ENCODE measurements at regions not wholly inside any gene's neighbourhood (a gene's known extent, or its start where the extent isn't known, plus 50 kb on each side); places are given as distances from the start of the nearest gene placed in this dataset.

DNA sequence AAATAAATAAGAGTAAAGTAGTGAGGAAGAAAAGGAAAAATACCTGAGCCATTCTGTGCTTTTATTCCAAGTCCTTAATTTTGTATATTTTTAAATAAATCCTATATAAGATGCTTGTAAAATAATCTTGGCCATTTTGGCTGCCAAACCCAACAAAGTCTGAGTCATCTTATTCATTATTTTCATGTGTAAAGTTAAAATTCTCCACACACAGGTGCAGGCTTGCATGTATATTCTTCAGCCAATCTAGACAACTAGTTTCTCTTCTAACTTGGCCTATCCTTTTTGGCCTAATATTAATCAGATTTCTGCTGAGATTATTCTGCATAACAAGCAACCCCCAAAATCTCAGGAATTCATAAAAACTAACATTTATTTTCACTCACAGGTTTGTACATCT is 189.8 kb upstream of the ATP11B start:
- Histone ChIP-seq H2AK9ac (replicated peaks; ENCODE audit: low read depth, low read length, poor library complexity) (no peak overlapping the region), H3K4ac (ENCODE audit: low read depth, low read length) (no peak overlapping the region), H3K18ac (ENCODE audit: low read depth, low read length) (no peak overlapping the region), H3K79me1 (ENCODE audit: low read depth in 1 of 2, low read length in 2 of 2) (no peaks in the 10 kb centered on the region), H3K14ac (replicated peaks; ENCODE audit: low read depth, low read length) (no peak overlapping the region), H3K9me1 (ENCODE audit: insufficient read depth, low read length) (no peaks in the 10 kb centered on the region), H3K27me3 (ENCODE audit: control insufficient read depth, insufficient read depth, low read length) (no peaks in the 10 kb centered on the region), H4K8ac (ENCODE audit: low read depth in 2 of 2, low read length in 2 of 2) (no peak overlapping the region), H2BK15ac (ENCODE audit: low read depth, low read length) (no peak overlapping the region), H2AFZ (replicated peaks; ENCODE audit: low read length, poor library complexity) (no peak overlapping the region), H4K91ac (ENCODE audit: insufficient read depth, low read depth, low read length) (no peak overlapping the region), H2BK5ac (ENCODE audit: low read depth, low read length, poor library complexity, severe bottlenecking) (no peak overlapping the region), H4K5ac (ENCODE audit: low read depth, low read length) (no peak overlapping the region), H3K9ac (ENCODE audit: low read depth, low read length) (no peak overlapping the region), H3K23ac (ENCODE audit: low read depth, low read length) (no peak overlapping the region), H2BK120ac (ENCODE audit: low read depth, low read length) (no peak overlapping the region), H2AK5ac (ENCODE audit: low read depth, low read length) (no peak overlapping the region), H3K56ac (ENCODE audit: extremely low read depth, insufficient read depth, low read length) (no peak overlapping the region), H3K9me3 (ENCODE audit: control insufficient read depth, insufficient read depth, low read length) (peaks cover 8% of the 10 kb centered on the region), H3K4me3 (ENCODE audit: insufficient read depth, low read depth, low read length) (no peak overlapping the region), H3K4me1 (ENCODE audit: control insufficient read depth, insufficient read depth, low read length) (no peaks in the 10 kb centered on the region), H3K36me3 (ENCODE audit: control insufficient read depth, insufficient read depth, low read length) (no peaks in the 10 kb centered on the region), H3K4me2 (ENCODE audit: low read depth, low read length) (no peak overlapping the region), H3K27ac (ENCODE audit: insufficient read depth, low read length) (no peak overlapping the region), H4K20me1 (ENCODE audit: insufficient read depth, low read length) (no peaks in the 10 kb centered on the region), H2BK20ac (ENCODE audit: low read depth, low read length) (no peak overlapping the region)
- no peak for TF ChIP-seq BHLHE40 (IDR thresholded peaks at IDR 0.05; ENCODE audit: low read depth, low read length)
- TF ChIP-seq RAD21 (IDR thresholded peaks at IDR 0.05; ENCODE audit: low read length), result no peak
- no peak for TF ChIP-seq MAZ (IDR thresholded peaks at IDR 0.05; ENCODE audit: borderline replicate concordance, low read depth, low read length)
- BruUV-seq (replicated peaks), result no TSS peak
- in situ Hi-C loops (cut with MboI; ENCODE audit: low sequenced_read_pairs), result no loop called here
- intact Hi-C loops (cut with micrococcal nuclease), result no loop called here
- DNase-seq, result no peak
- CTCF ChIA-PET, result no interaction called here
- POLR2A ChIA-PET (ENCODE audit: unreplicated experiment), result no interaction called here
- dilution Hi-C loops (cut with HindIII; ENCODE audit: low sequenced_read_pairs, unreplicated experiment), result no loop called here
- no peak for ATAC-seq (ENCODE audit: low read depth)
